GM12892 (cell line): ENCODE measurements at regions not wholly inside any gene's neighbourhood (a gene's known extent, or its start where the extent isn't known, plus 50 kb on each side); places are given as distances from the start of the nearest gene placed in this dataset.

Source experiments
- POLR2A ChIP-seq: IDR thresholded peaks from 2 replicates; pipeline ENCODE4 v1.6.1; 2011; ENCODE audit warnings: low read depth, low read length, control low read depth
- TAF1 ChIP-seq: IDR thresholded peaks from 2 replicates; pipeline ENCODE4 v1.6.1; 2011; ENCODE audit warnings: low read depth, mild to moderate bottlenecking, control low read depth, low read length, borderline replicate concordance

DNA sequence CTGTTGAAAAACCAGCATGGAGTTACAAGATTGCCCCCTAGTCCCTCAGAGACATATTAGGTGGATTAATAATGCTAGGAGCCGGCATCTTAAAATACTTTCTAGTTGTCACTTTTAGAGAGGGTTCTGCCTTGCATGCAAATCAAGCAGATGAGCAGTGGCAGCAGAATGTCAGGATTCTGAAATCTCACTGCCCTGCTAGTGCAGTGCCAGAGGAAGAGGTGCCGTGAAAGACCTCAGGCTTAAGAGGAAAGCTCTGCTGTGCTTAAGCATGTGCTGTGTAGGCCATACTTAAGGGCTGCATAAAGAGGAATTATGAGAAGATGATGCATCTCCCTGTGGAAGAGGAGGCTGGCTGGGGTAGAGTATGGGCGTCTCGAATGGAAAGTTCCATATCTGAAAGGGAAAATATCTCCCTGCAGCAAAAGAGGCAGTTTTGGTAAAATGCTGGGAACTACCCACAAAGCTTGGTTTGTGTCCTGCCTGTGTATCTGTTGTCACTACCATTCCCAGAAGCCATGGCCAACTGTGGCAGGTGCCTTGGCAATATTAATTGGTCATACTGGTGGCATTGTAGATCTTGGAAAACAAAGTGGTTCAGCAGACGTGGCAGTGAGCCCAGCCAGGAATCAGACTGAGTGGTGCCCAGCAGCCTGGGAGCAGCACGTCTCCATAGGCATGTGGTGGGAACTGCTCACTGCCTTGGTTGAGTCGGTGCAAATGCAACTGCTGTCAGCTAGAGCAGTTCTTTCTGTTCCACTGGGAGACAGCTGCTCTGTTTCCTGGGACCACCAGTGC is 131.9 kb downstream of the EVA1A start:
- TF ChIP-seq POLR2A, result no peak
- TF ChIP-seq TAF1, result no peak
